GM21737 (cell line): ENCODE measurements at regions not wholly inside any gene's neighbourhood (a gene's known extent, or its start where the extent isn't known, plus 50 kb on each side); places are given as distances from the start of the nearest gene placed in this dataset.
A peak's percentile ranks its signal among the peaks of the same experiment; 100 is the strongest.
"Not testable (repeated sequence)": the region's sequence is repeated elsewhere in the genome, so short reads cannot be mapped to it uniquely, and the experiment has no call there.

Experiments
- ATAC-seq: cut with Tn5 transposase; IDR thresholded peaks from one replicate; pipeline ENCODE4 v1.9.1; 2021; ENCODE audit warnings: mild to moderate bottlenecking, moderate library complexity; ENCODE audit not compliant: unreplicated experiment

DNA sequence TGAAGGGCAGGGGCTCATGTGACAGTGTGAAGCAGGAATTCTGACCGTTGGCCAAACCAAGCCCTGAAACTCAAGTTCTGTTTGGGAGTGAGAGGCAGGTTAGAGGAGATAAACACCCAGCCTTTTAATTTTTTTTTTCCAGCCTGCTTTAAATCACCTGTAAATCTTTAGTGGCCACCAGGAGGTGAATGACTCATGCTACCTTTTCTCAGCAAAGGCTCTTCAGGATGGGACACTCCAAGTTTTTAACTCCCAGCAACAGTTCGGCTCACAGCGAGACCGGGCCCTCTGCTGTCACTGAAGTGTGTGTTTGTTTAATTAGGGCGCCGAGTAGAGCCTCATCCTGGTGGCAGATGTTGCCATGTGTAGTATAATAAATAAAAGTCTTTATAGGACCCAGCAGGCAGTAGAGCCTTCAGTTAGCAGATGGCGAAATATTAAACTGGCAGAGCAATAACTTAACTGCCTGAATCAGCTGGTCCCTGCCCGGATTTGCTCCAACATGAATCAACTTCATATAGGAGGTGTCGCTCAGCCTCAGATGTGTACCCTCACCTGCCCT, 180.3 kb downstream of the NPIPA7 start:
- not testable (repeated sequence) for ATAC-seq

- not testable (repeated sequence) for ATAC-seq
These were observed 182.6 kb downstream of the NPIPA7 start for GRCh38 chr16:16561532-16561931.

- ATAC-seq = not testable (repeated sequence)
These were observed 185.0 kb downstream of the NPIPA7 start for GRCh38 chr16:16563962-16564361.

DNA sequence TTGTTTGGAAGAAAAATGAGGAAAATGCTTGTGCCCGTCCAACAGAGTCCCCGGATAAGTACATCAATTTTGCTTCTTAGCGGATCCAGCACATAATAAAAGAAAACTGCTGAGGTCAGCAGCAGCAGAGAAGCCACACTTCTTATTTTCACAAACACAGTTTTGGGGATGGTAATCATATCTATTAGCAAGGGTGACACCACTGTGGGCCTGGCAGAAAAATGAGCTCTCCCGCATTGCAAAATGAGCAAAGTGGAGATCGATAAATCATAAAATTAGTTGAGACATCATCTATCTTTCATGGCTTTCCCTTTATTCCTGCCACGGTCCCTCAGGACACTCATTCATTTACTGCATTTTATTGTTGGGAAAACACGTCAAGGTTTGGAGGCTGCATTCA, 186.4 kb downstream of the NPIPA7 start:
- ATAC-seq = not testable (repeated sequence)

- not testable (repeated sequence) for ATAC-seq
These were observed 191.1 kb downstream of the NPIPA7 start for GRCh38 chr16:16570055-16570454.

DNA sequence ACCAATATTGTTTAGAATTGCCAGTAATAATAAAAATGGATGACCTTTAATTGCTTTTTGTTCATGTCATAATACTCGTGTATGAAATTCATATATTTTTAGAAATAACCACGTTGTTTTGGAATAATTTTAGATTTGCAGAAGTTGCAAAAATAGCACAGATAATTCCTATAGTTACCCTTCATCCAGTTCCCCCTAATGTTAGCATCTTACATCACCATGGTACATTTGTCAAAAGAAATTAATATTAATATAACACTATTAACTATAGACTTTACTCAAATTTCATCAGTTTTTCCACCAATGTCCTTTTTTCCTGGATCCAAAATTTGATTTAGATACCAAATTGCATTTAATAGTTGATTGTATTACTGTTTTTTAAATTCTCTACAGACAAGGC, 191.9 kb downstream of the NPIPA7 start:
- ATAC-seq = not testable (repeated sequence)

GRCh38 chr16:16572130-16572774, 193.3 kb downstream of the NPIPA7 start:
- not testable (repeated sequence) for ATAC-seq

DNA sequence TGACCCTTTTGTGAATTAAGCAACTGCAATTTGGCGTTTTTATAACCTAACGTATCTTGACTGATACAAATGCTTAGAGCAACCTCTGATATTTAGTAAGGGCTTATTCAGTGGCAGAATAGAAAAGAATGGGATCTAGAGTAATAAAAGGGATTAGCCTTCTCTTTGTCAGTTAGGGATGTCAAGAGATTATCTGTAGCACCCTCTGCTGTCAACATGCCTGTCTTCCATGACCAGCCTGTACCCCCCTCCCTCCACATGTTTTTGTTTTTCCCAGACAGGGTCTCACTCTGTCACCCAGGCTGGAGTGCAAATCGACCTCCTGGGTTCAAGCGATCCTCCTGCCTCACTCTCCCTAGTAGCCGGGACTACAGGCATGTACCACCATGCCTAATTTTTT, 198.1 kb downstream of the NPIPA7 start:
- not testable (repeated sequence) for ATAC-seq

DNA sequence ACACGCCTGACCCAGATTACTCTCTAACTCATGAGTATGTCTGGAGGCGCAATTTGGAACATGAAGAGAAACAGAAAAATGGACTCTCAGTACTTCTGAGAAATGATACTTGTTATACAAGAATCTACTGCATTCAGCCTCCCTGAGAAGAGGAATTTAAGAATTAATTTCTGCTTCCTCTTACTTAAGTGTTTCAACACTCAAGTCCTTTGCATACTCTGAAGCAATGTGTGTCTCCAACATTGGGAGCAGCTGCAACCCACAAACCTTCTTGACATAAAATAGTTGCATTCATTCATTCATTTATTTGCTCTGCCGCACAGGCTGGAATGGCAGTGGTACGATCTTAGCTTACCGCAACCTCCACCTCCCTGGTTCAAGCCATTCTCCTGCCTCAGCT, 199.8 kb downstream of the NPIPA7 start:
- ATAC-seq = no peak

- ATAC-seq = not testable (repeated sequence)
These were observed 204.0 kb downstream of the NPIPA7 start for GRCh38 chr16:16582916-16583315.

GRCh38 chr16:16586073-16586651, 207.2 kb downstream of the NPIPA7 start:
- not testable (repeated sequence) for ATAC-seq

DNA sequence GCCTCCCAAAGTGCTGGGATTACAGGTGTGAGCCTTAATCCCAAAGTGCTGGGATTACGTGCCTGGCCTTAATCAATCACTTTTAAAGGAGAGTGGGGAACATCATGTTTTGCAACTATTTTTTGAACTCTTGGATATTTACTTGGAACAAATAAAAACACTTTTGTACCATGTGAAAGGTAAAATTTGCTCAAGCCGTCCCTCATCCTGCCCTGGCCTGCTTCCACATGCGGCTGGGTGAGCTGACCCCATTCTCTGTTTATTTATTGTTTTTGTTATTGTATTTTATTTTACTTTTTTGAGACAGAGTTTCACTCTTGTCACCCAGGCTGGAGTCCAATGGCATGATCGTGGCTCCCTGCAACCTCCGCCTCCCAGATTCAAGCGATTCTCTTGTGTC, 208.0 kb downstream of the NPIPA7 start:
- ATAC-seq = not testable (repeated sequence)

DNA sequence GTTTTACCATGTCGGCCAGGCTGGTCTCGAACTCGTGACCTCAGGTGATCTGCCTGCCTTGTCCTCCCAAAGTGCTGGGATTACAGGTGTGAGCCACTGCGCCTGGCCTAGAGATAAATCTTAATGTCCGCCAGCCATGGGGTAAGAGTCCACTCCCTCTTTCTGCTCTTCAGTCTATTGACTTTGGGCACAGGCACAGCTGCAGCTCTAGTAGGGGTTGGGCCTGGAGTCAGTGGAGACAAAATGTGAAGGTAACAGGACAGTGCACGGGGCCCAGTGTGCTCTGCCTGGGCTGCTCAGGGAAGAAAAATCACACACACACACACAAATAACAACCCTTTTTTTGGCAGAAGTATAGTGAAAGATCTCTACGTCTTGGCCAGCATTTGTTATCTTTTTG, 209.5 kb downstream of the NPIPA7 start:
- ATAC-seq = not testable (repeated sequence)

DNA sequence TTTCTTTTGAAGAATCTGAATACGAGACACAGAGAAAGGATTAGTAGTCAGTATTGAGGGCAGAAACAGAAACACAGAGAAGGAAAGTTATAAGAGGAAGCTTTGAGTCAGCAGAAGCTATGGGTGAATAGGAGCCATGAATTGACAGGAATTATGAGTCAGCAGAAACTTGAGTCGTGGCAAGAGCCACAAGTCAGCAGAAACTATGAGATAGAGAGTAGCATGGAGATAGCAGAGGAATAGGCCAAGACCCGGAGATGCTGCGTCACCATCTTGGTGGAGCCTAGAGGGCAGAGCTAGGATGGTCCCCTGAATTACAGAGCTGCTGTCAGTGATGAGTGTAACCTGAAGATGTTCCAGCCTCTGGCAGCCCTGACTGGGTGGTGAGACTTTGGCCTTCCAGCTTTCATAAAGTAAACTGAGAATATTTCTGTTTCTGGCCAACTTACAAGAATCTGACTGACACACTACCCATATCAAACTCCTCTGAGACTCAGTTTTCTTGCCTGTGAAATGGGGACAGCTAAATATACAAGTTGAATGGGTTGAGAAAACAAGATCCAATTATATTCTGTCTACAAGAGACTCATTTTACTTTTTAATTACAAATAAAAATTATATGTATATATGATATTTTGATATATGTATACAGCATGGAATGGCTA, 211.8 kb downstream of the NPIPA7 start:
- ATAC-seq = not testable (repeated sequence)

DNA sequence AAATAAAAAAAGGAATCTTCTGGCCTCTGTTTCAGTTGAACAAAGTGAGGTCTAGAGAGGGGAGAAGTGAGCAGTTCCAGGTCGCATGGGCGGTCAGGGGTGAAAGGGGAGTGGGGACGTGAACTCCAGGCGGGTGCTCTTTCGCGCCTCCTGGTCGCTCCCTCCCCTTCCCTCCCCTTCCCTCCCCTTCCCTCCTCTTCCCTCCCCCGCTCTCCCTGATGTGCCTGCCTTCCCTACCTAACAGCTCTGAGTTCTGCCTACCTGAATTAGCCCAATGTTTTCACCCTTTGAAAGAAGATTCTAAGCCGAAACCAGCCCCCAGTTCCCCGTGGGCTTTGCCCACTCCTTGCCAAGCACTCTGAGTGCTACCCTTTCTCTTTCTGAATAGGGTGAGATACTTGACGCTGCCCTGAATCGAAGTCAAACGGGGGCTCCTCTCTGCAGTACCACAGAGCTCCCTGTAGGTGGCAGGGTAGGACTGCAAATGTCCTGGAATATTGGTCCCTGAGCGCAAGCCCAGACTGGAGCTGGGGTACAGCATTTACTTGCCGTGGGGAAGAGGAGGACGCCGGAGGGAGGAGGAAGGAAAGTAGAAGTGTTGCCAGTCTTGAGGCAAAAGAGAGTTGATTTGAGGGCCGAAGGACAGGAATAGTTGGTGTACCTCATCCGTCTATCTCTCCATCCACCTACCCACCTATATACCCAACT, 214.4 kb downstream of the NPIPA7 start:
- ATAC-seq = peak; percentile 53

DNA sequence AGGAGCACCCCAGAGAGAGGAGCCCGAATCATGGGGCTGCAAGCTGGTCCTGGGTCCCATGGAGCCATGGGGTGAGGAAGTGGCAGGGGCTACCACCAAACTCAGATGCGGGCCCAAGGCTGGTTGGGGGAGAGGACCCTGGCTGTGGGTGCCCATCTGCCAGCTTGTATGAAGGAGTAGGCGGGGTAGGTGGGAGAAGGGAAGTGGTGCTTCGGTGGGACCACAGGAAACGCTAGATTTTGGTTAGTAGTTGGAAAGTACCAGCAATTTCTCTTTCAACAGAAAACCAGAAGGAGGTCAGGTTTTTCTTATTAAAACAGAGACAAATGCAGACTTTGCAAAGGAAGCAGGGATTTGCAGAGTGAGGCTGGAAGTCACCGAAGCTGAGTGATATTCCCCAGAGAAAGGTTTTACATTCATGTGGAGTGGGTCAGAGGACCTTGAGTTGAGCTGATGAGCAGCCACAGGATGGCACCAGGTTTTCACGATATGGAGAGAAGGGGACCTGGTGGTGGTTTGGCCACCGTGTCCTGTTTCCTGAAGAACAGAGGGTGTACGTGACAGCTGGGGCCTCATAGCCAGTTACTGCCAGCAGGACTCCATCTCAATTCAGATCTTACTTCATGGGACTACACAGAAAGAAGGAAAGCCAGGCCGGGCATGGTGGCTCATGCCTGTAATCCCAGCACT, 216.2 kb downstream of the NPIPA7 start:
- ATAC-seq = peak; percentile 54

- ATAC-seq = not testable (repeated sequence)
These were observed 222.3 kb downstream of the NPIPA7 start for GRCh38 chr16:16601239-16601638.

DNA sequence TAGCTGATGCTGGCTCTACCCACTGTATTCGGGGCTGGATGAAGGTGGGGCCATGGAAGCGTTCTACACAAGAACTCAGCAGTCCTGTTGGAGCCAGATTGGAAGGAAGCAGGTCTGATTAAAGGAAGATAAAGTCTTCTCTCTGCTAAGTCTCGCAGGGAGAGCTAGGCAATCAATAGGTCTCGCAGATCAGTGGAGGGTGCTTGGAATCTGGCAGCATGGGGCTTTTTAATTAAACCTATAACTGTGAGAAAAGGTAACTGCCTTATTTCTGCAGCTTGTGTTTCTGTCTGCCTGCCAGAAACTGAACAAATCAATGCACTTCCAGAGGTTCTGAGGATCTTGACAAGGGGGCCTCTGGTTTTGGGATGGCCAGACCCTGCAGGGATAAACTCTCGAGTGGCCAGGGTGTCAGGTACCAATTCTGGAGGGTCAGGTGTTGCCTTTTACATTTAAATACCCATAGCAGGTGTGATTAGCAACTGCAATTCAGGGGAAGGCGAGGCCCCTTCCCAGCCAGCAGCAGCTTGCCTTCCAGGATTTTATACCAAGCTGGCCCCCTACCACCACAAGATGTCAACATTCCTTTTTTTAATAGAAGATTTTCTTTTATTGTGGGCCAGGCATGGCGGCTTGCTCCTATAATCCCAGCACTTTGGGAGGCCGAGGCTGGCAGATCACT, 228.6 kb downstream of the NPIPA7 start:
- ATAC-seq = not testable (repeated sequence)

GRCh38 chr16:16609627-16610026, 230.7 kb downstream of the NPIPA7 start:
- ATAC-seq = not testable (repeated sequence)

GRCh38 chr16:16610389-16610967, 231.5 kb downstream of the NPIPA7 start:
- ATAC-seq = not testable (repeated sequence)
